Activated CD8-positive, alpha-beta memory T cell treated with anti-CD3 and anti-CD28 coated beads for 4 hours (primary cell): ENCODE measurements at regions not wholly inside any gene's neighbourhood (a gene's known extent, or its start where the extent isn't known, plus 50 kb on each side); places are given as distances from the start of the nearest gene placed in this dataset.

Experiments
- DNase-seq, 2 donors: peaks; one replicate each; pipeline ENCODE4 v3.0.0-alpha.2; 2020; ENCODE audit warnings: low read depth in 2 of 2

GRCh38 chr2:16173893-16174692 lies 233.7 kb downstream of the MYCN start:
- DNase-seq: no peak

DNA sequence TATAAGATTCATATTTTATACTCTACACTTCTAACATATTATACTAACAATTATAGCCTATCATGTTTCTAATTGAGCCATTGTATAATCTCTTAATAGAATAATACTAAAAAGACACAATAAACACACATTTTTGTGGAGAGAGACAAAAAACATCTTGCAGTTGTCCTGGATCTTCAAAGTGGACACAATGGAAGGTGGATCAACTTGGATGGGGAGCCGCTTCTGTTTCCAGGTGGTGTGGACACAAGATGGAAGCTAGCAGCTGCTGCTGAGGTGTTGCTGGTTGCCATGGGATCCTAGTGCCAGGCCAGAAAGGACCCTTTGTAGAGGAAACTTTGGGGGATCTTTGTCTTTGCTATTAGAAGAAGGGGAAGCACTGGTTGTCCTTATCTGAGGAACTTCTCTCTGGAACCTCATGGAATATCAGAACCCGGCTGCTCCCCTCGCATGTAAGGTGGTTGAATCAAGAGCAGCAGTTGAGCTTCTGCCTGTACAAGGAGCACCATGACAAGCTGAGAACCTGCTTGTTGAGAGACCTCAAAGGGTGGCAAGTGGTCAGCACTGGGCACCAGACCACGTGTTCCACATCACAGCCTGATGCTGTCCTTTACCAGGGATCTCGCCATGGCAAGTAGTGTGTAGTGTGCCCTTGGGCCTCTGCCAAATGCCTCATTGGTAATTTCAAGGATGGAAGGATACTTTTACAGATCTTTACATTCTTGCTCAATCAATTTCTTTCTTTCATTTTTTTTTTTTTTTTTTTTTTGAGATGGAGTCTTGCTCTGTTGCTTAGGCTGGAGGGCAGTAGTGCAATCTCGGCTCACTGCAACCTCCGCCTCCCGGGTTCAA lies 232.2 kb downstream of the MYCN start:
- DNase-seq: no peak

GRCh38 chr2:16171425-16171920 lies 231.1 kb downstream of the MYCN start:
- no peak for DNase-seq

DNA sequence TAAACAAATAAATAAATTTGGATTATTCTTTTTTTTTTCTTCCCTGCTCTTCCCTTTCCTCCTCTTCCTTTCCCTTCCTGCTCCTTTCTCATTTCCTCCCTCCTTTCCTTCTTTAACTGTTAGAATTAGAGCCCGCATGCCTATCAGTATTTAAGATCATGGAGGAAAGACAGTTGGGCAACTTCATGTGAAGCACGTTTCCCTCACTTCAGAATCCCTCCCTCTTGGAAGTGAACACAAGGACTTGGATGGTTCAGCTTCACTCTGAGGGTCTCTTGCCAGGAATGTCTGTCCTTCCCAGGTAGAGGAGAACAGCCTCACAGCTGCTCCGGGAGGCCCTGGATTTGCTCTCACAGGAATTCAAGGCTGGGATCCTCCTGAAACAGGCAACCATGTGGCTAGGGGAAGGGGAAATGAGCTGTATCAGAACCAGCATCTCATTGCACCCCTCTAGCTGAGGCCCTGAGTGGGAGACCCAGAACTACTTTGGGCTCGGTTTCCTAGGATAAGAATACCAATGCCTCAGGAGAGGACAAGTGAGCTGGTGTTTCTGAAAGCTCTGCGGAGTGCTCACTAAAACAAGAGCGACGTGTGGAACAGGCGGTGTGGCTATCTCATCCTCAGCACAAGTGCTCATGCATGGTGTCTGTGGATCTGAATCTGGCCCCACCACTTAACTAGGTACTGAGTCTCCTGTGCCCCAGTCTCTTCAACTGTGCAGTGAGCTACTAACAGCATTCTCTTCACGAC lies 230.5 kb downstream of the MYCN start:
- no peak for DNase-seq

DNA sequence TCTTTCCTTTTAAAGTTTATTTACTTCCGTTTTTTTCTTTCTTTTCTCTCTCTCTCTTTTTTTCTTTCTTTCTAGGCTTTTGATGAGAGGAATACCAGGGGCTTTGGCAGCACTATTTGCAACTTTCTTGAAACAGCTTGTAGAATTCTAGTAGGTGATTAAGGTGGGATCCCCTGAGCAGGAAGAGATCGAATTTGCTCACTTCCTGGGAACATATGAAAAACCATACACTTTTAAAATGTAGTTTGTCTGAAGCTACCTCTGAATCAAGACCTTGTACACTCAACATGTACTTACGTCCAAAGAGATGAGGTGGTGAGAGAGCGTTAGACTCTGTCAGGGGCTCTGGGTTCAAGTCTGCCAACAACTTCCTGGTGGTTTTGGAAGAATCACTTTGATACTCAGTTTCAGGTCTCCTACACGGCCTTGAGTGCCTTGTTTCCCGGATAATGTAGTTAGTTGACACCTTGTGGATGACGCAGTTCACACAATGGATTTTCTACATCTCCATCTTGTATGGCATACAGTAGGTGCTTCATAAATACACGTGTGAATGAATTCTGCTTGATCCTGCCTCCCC lies 229.1 kb downstream of the MYCN start:
- no peak for DNase-seq

DNA sequence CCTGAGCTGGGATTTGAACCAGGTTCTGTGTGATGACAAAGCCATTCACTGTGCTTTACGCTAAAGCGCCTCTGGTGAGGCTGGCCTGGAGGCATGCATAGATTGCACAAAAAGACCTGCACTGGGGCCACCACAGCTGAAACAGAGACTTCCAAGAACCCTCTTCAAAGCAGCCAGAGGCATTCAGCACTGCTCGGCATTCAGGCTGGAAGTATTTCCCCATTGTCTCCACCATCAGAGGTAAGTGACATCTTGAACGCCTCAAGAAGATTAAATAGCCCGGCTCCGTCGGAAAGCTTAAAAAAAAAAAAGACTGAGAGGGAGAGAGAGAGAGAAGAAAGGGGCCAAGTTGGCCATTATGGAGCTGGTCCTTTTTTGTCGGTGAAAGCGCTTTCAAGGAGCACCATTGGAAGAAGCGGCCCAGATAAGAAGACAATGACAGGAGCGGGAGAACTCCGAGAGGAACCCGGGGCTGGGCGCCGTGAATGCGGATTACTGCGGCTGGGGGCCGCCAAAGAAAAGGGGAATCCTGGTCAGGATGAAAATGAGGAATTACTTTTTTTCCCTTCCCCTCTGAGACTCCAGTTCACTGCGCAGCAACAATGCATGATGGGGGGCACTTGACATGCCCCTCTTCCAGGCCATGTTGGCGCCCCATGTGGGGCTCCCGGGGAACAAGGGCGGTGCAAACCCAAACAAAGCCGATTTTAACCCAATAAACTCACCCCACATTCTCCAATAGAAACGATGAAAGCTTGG lies 228.3 kb downstream of the MYCN start:
- no peak for DNase-seq

- DNase-seq: no peak
Measured at GRCh38 chr2:16167870-16168426, 227.6 kb downstream of the MYCN start.

GRCh38 chr2:16167451-16167861 lies 227.1 kb downstream of the MYCN start:
- no peak for DNase-seq

DNA sequence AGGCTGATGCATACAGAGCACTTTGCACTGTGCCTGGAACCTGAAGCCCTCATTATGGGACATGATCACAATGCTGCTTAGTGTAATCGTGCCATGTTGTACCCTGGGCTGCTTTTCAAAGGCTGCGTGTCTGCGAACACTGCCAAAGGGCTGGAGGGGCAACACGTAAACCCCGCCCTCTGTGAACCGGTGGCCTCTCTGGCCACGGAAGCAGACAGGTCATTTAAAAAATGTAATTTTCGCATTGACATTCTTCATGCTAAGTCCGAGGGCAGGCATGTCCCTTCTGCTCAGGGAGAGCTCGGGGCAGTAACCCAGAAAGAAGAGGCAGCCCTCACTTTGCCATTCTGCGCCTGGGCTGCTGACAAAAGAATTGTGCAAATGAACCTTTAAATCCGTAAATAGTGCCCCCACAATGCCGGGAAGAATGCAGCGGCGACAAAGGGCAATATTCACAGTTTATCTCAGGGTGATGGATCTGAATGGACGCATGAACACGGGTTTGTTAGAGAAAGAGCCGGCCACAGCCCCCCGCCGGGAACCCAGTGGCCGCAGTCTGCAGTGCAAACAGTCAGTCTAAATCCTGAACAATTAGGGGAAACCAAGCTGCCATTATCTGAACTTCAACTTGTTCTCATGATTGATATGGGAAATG lies 226.1 kb downstream of the MYCN start:
- DNase-seq: no peak

DNA sequence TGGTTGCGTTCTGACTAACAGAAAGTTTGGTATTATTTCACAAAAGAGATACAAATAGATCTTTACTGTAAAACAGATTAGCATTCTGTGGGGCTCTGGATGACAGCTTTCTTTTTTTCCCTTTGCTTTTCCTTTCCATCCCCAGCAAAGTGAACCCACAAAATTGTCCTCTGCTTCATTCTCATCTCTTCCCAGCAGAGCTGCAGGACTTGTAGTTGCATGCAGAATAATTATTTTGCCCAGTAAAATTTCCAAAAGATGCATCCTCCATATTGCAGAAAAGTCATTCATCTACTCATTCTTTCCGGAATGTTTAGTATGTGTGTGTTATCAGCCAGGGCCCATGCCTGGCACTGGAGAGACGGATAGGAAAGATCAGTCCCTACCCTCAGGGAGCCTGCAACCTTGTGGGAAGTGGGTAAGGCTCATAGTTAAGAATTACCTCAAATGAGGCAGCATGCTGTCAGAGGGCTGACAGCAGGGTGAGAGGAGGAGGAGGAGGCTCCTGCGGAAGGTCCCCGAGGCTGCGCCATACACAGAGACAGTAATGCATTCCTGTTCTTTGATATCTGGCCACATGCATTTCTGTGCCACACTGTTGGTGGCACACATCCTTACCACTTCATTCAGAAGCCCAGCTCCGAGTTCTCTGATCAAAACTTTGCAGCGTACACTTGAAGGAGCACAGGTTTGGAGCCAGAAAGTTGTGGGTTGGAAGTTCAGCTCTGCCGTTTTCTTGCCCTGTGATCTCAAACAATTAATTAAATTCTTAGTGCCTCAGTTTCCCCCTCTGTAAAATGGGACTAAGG lies 225.4 kb downstream of the MYCN start:
- no peak for DNase-seq

DNA sequence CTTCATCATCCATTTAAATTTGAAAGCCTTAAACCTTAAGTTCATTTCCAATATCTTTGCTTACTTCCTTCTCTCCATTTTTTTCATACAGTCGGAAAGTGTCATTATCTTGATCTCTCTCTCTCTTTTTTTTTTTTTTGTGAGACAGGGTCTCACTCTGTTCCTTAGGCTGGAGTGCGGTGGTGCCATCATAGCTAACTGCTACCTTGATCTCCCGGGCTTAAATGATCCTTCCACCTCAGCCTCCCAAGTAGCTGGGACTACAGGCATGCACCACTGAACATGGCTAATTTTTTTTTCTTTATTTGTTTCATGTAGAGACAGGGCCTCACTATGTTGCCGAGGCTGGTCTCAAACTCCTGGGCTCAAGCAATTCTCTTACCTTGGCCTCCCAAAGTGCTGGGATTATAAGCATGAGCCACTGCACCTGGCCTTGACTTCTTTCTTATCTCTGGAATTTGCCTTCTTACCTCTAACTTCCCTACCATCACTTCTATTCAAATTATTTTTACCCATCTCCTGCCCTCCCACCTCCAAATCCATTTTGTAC lies 222.2 kb downstream of the MYCN start:
- no peak for DNase-seq

DNA sequence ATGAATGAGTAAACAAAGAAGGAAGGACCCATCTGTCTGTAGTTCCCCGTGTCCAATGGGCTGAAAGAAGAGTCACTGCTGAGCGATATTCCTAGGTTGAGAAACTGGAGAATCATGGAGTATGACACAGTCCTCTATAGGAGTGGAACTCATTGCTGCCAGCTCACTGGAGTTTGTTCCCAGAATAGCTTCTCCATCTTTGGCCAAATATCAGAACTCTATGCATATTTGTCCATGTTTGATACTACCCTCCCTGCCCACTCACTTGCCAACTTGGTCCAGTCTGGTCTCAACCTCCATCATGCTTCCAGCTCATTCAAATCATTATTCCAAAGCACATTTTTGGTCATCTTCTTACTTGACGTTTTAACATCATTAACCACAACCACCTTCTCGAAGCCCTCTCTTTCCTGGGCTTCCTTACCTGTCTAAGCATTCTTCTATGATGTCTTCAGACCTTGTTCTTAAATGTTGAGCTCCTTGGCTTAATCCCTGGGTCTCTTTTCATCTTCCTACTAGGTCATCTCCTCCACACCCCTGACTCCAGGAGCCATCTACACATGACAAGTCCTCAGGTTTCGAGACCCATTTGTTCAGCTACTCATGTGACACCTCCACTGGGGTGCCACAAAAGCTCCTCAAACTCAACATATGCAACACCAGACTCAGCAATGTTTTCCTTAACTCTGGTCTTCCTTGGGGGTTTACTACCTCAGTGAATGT lies 221.6 kb downstream of the MYCN start:
- no peak for DNase-seq

DNA sequence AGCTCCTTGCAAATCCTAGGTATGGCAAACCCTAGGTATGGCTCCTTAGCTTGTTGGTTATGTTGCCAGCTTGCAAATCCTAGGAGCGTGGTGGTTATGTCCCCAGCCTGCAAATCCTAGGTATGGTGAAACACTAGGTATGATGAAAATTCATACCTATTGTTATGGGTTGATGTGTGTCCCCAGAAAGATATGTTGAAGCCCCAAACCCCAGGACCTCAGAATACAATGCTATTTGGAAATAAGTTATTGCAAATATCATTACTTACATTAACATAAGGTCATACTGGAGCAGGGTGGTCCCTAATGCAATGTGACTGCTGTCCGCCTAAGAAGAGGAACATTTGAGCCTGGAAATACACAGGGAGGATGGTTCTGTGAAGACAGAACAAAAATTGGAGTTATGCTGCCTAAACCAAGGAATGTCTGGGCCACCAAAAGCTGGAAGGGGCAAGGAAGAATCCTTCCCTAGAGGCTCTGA lies 220.8 kb downstream of the MYCN start:
- DNase-seq: no peak

GRCh38 chr2:16160281-16161084 lies 220.1 kb downstream of the MYCN start:
- no peak for DNase-seq

- no peak for DNase-seq
Measured at GRCh38 chr2:16156411-16156810, 216.1 kb downstream of the MYCN start.

GRCh38 chr2:16155766-16156165 lies 215.4 kb downstream of the MYCN start:
- DNase-seq: no peak

- DNase-seq: no peak
Measured at GRCh38 chr2:16155366-16155765, 215.0 kb downstream of the MYCN start.
